ENCODE measurements at regions not wholly inside any gene's neighbourhood (a gene's known extent, or its start where the extent isn't known, plus 50 kb on each side); places are given as distances from the start of the nearest gene placed in this dataset.

DNA sequence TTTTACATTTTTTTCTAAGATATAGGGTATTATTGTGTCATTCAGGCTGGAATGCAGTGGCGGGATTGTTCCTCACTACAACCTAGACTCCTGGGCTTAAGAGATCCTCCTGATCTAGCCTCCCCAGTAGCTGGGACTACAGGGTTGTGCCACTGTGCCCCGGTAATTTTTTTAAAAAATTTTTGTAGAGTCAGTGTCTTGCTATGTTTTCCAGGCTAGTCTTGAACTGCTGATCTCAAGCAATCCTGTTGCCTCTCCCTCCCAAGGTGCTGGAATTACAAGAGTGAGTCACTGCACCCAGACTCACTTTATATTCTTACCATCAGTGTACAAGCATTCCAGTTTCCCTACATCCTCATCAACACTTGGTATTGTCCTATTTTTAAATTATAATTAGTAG, 156.4 kb upstream of the GYPA start:
- DNase-seq (no peak), ATAC-seq (no peak)
- no peak overlapping the region for H3K4me3 ChIP-seq
- intact Hi-C loops (cut with DNase I): no loop called here
- TF ChIP-seq POLR2A (IDR thresholded peaks at IDR 0.05): no peak
- no peak for TF ChIP-seq CTCF (IDR thresholded peaks at IDR 0.05)
- no peaks in the 10 kb centered on the region for H3K36me3 ChIP-seq (replicated peaks in 1 of 2; ENCODE audit: insufficient read depth in 1 of 2, low read depth in 2 of 2)
- H3K27me3 ChIP-seq: no peaks in the 10 kb centered on the region
- no peaks in the 10 kb centered on the region for H3K4me1 ChIP-seq
- H3K27ac ChIP-seq: no peak overlapping the region
- 82 to 94% methylated on average over 2 of the region's 2 CpGs for WGBS, 2 donors
- H3K9me3 ChIP-seq: no peaks in the 10 kb centered on the region

GRCh38 chr4:144298519-144298918, 158.0 kb upstream of the GYPA start:
- ATAC-seq: no peak
- WGBS, 2 donors: 39 to 42% methylated on average over 3 of the region's 3 CpGs
- H3K4me3 ChIP-seq: no peak overlapping the region
- no peaks in the 10 kb centered on the region for H3K4me1 ChIP-seq
- no peaks in the 10 kb centered on the region for H3K36me3 ChIP-seq (replicated peaks in 1 of 2; ENCODE audit: insufficient read depth in 1 of 2, low read depth in 2 of 2)
- no peak for DNase-seq
- no peaks in the 10 kb centered on the region for H3K27me3 ChIP-seq
- no peak overlapping the region for H3K27ac ChIP-seq
- intact Hi-C loops (cut with DNase I): no loop called here
- H3K9me3 ChIP-seq: no peaks in the 10 kb centered on the region
- TF ChIP-seq POLR2A (IDR thresholded peaks at IDR 0.05) (no peak), CTCF (IDR thresholded peaks at IDR 0.05) (no peak)

- TF ChIP-seq CTCF (IDR thresholded peaks at IDR 0.05) (no peak), POLR2A (IDR thresholded peaks at IDR 0.05) (no peak)
- Histone ChIP-seq H3K27ac (no peak overlapping the region), H3K36me3 (replicated peaks in 1 of 2; ENCODE audit: insufficient read depth in 1 of 2, low read depth in 2 of 2) (no peaks in the 10 kb centered on the region), H3K4me3 (no peak overlapping the region), H3K27me3 (no peaks in the 10 kb centered on the region), H3K4me1 (no peaks in the 10 kb centered on the region), H3K9me3 (no peaks in the 10 kb centered on the region)
- intact Hi-C loops (cut with DNase I): no loop called here
- no peak for DNase-seq
- WGBS, 2 donors: 57 to 80% methylated on average over 2 of the region's 2 CpGs
- ATAC-seq: no peak
Observed at GRCh38 chr4:144300616-144301015, 160.1 kb upstream of the GYPA start.

- Histone ChIP-seq H3K9me3 (no peaks in the 10 kb centered on the region), H3K4me1 (no peaks in the 10 kb centered on the region), H3K27me3 (no peaks in the 10 kb centered on the region), H3K4me3 (no peak overlapping the region), H3K36me3 (replicated peaks in 1 of 2; ENCODE audit: insufficient read depth in 1 of 2, low read depth in 2 of 2) (no peaks in the 10 kb centered on the region), H3K27ac (no peak overlapping the region)
- intact Hi-C loops (cut with DNase I): no loop called here
- WGBS, 2 donors: 53 to 56% methylated on average over 7 of the region's 7 CpGs
- TF ChIP-seq CTCF (IDR thresholded peaks at IDR 0.05) (no peak), POLR2A (IDR thresholded peaks at IDR 0.05) (no peak)
- DNase-seq (no peak), ATAC-seq (no peak)
Observed at GRCh38 chr4:144302704-144303536, 162.4 kb upstream of the GYPA start.

GRCh38 chr4:144304025-144304424, 163.5 kb upstream of the GYPA start:
- Histone ChIP-seq H3K36me3 (replicated peaks in 1 of 2; ENCODE audit: insufficient read depth in 1 of 2, low read depth in 2 of 2) (no peaks in the 10 kb centered on the region), H3K9me3 (no peaks in the 10 kb centered on the region), H3K27ac (no peak overlapping the region), H3K4me3 (no peak overlapping the region), H3K27me3 (no peaks in the 10 kb centered on the region), H3K4me1 (no peaks in the 10 kb centered on the region)
- no peak for TF ChIP-seq POLR2A (IDR thresholded peaks at IDR 0.05)
- TF ChIP-seq CTCF (IDR thresholded peaks at IDR 0.05): no peak
- DNase-seq: no peak
- WGBS, 2 donors: 71 to 76% methylated on average over 2 of the region's 2 CpGs
- ATAC-seq: no peak
- intact Hi-C loops (cut with DNase I): no loop called here

Data from body of pancreas (tissue), 4 donors.